ENCODE measurements at regions not wholly inside any gene's neighbourhood (a gene's known extent, or its start where the extent isn't known, plus 50 kb on each side); places are given as distances from the start of the nearest gene placed in this dataset.
A peak's percentile ranks its signal among the peaks of the same experiment; 100 is the strongest.
"Not testable (repeated sequence)": the region's sequence is repeated elsewhere in the genome, so short reads cannot be mapped to it uniquely, and the experiment has no call there.

GRCh38 chr11:128036556-128037093 is 550.7 kb downstream of the ETS1 start:
- no peak for TF ChIP-seq CTCF (conservative IDR thresholded peaks at IDR 0.05)
- no peak overlapping the region for H3K4me3 Mint-ChIP-seq
- H3K27ac Mint-ChIP-seq (ENCODE audit: unreplicated experiment) = no peak overlapping the region
- H3K4me1 Mint-ChIP-seq = peaks cover under 1% of the 10 kb centered on the region
- H3K36me3 Mint-ChIP-seq (ENCODE audit: low read depth) = no peaks in the 10 kb centered on the region
- H3K9me3 Mint-ChIP-seq = no peaks in the 10 kb centered on the region
- DNase-seq (ENCODE audit: low read depth, low spot score) = no peak
- H3K27me3 Mint-ChIP-seq (ENCODE audit: low read depth) = no peaks in the 10 kb centered on the region

- H3K27me3 Mint-ChIP-seq (ENCODE audit: low read depth) = no peaks in the 10 kb centered on the region
- H3K9me3 Mint-ChIP-seq = no peaks in the 10 kb centered on the region
- peaks cover 4% of the 10 kb centered on the region for H3K4me1 Mint-ChIP-seq
Observed at GRCh38 chr11:128036006-128036405, 551.4 kb downstream of the ETS1 start.

GRCh38 chr11:128031538-128032134 is 555.7 kb downstream of the ETS1 start:
- not testable (repeated sequence) for H3K4me1 Mint-ChIP-seq; H3K36me3 Mint-ChIP-seq (ENCODE audit: low read depth); H3K27me3 Mint-ChIP-seq (ENCODE audit: low read depth); H3K27ac Mint-ChIP-seq (ENCODE audit: unreplicated experiment); H3K4me3 Mint-ChIP-seq; H3K9me3 Mint-ChIP-seq
- peak; percentile 86 for TF ChIP-seq CTCF (conservative IDR thresholded peaks at IDR 0.05)
- peak; percentile 40 for DNase-seq (ENCODE audit: low read depth, low spot score)

More at GRCh38 chr11:128036006-128036405, 551.4 kb downstream of the ETS1 start:
- Mint-ChIP-seq H3K27ac (ENCODE audit: unreplicated experiment) (no peak overlapping the region), H3K36me3 (ENCODE audit: low read depth) (no peaks in the 10 kb centered on the region), H3K4me3 (no peak overlapping the region)
- DNase-seq (ENCODE audit: low read depth, low spot score) = no peak
- no peak for TF ChIP-seq CTCF (conservative IDR thresholded peaks at IDR 0.05)

GRCh38 chr11:128029219-128029722 is 558.1 kb downstream of the ETS1 start:
- no peaks in the 10 kb centered on the region for H3K27me3 Mint-ChIP-seq (ENCODE audit: low read depth)
- no peak overlapping the region for H3K4me3 Mint-ChIP-seq
- no peaks in the 10 kb centered on the region for H3K36me3 Mint-ChIP-seq (ENCODE audit: low read depth)
- H3K4me1 Mint-ChIP-seq = peaks cover 12% of the 10 kb centered on the region
- no peak overlapping the region for H3K27ac Mint-ChIP-seq (ENCODE audit: unreplicated experiment)
- no peaks in the 10 kb centered on the region for H3K9me3 Mint-ChIP-seq
- DNase-seq (ENCODE audit: low read depth, low spot score) = no peak
- TF ChIP-seq CTCF (conservative IDR thresholded peaks at IDR 0.05) = no peak

- no peak for DNase-seq (ENCODE audit: low read depth, low spot score)
- Mint-ChIP-seq H3K27me3 (ENCODE audit: low read depth) (no peaks in the 10 kb centered on the region), H3K4me1 (peaks cover 13% of the 10 kb centered on the region), H3K27ac (ENCODE audit: unreplicated experiment) (no peak overlapping the region), H3K4me3 (no peak overlapping the region), H3K9me3 (no peaks in the 10 kb centered on the region), H3K36me3 (ENCODE audit: low read depth) (no peaks in the 10 kb centered on the region)
- no peak for TF ChIP-seq CTCF (conservative IDR thresholded peaks at IDR 0.05)
Observed at GRCh38 chr11:128026596-128026995, 560.8 kb downstream of the ETS1 start.

Data from neural crest cell (in vitro differentiated cells).